Cardiac fibroblast (primary cell): ENCODE measurements at regions not wholly inside any gene's neighbourhood (a gene's known extent, or its start where the extent isn't known, plus 50 kb on each side); places are given as distances from the start of the nearest gene placed in this dataset.

Experiments
- DNase-seq, 2 donors: peaks; one replicate each; pipeline versions ENCODE4 v3.0.0 to v3.0.0-alpha.2; 2010; ENCODE audit warnings: low read depth in 2 of 2
- H3K4me3 ChIP-seq, 2 donors: replicated peaks in 1 of 2; 1 replicate in 1 of 2; 2 replicates in 1 of 2; pipeline ENCODE4 v1.5.1; 2011; ENCODE audit warnings: low read depth in 2 of 2, low read length in 2 of 2, mild to moderate bottlenecking in 2 of 2, moderate library complexity in 1 of 2
- CTCF ChIP-seq: IDR thresholded peaks from one replicate; pipeline ENCODE4 v1.5.1; 2011; ENCODE audit warnings: low read depth, mild to moderate bottlenecking, low read length, inconsistent platforms

GRCh38 chr1:208525417-208525816 is 281.2 kb upstream of the PLXNA2 start:
- TF ChIP-seq CTCF, result no peak
- no peak for DNase-seq
- no peak overlapping the region for H3K4me3 ChIP-seq

GRCh38 chr1:208526613-208527125 is 282.5 kb upstream of the PLXNA2 start:
- H3K4me3 ChIP-seq, result no peak overlapping the region
- no peak for DNase-seq
- no peak for TF ChIP-seq CTCF

- DNase-seq, result no peak
- no peak for TF ChIP-seq CTCF
- H3K4me3 ChIP-seq, result no peak overlapping the region
Measured at GRCh38 chr1:208527156-208527555, 283.0 kb upstream of the PLXNA2 start.

- no peak for TF ChIP-seq CTCF
- H3K4me3 ChIP-seq, result no peak overlapping the region
- no peak for DNase-seq
Measured at GRCh38 chr1:208528578-208529240, 284.5 kb upstream of the PLXNA2 start.

DNA sequence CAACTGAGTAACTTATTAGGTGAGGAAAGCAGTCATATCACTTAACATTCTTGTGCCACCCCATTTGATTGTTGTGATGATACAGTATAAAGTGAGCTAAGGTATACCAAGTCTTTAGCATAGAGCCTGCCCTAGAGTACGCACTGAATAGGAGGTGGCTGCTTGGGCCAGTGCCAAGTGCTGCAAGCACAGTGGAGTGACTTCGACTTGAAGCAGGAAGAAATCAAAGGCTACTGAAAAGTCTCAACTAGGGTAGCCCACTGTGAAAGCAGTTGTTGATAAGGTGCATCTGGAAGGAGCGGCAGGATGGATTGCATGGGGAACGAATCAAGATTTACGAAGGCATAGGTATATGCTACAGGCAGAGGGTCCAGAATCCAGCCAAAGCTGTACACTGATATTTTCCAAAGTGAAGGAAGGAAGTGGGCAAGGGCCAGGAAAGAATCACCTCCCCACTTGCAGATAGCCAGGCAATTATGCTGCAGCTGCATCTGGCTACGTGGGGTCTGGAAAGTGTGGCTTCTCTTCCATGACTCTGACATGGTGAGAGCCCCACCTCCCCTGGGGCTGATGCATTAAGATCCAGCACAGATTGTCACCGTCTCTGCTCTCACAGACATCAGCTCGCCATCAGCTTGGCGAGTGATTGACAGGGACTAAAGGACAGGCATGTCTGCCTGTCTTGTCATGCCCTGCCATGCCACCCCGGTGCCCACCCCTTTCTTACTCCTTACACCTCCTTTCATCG is 287.0 kb upstream of the PLXNA2 start:
- no peak for DNase-seq
- TF ChIP-seq CTCF, result no peak
- no peak overlapping the region for H3K4me3 ChIP-seq

DNA sequence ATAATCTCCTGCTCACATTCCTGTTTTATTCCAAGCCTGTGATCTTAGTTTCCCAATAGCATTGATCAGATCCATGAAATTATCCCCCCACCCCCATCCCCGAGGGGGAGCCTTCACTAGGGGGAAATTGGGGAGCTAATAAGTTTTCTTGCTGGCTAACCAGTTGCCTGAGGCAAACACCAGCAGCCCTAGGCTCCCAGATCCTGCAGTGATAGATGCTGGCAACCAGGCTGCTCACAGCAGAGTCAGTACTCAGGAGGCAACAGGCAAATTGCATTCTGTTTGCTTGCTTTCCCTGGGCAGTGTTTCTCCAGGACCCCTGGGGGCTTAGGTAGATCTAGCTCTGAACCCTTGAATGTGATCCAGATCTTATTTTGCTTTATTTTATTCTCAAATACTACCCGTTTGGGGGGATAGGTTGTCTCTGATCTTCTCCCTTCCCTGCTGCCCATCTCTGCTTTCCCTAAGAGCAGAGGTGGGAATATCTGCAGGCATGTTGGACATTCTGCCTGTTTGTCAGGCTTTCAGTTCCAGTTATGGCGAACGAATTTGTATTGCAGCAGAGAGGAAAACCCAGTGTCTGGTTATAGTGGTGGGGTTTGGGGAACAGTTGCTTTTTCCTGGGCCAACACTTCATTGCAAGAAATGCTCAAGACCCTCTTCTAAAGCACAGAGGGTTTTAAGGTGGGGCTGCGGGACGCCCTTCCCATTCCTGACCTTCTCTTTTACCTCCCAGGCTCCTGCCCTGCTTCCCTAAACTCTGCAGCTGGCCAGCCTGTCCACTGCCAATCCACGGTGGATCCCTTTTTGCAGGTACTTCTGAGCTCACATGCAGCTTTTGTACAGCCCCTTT is 289.8 kb upstream of the PLXNA2 start:
- DNase-seq, result no peak
- H3K4me3 ChIP-seq, result no peak overlapping the region
- no peak for TF ChIP-seq CTCF
